ENCODE measurements at regions not wholly inside any gene's neighbourhood (a gene's known extent, or its start where the extent isn't known, plus 50 kb on each side); places are given as distances from the start of the nearest gene placed in this dataset.
"Not testable (repeated sequence)": the region's sequence is repeated elsewhere in the genome, so short reads cannot be mapped to it uniquely, and the experiment has no call there.

GRCh38 chr6:118718297-118718696, 66.9 kb upstream of the CEP85L start:
- no peak overlapping the region for H2BK120ac ChIP-seq (ENCODE audit: low read depth, low read length)
- H4K8ac ChIP-seq (ENCODE audit: low read depth, low read length): no peak overlapping the region
- H3K18ac ChIP-seq (ENCODE audit: low read length): no peak overlapping the region
- H3K36me3 ChIP-seq (ENCODE audit: control insufficient read depth, insufficient read depth, low read length): no peaks in the 10 kb centered on the region
- no peak overlapping the region for H3K4ac ChIP-seq (ENCODE audit: low read depth, low read length)
- no peak overlapping the region for H2AK5ac ChIP-seq (ENCODE audit: low read length)
- no peak overlapping the region for H3K27ac ChIP-seq (ENCODE audit: low read depth, low read length)
- H3K4me3 ChIP-seq (ENCODE audit: low read length): no peak overlapping the region
- DNase-seq: no peak
- H2BK15ac ChIP-seq (replicated peaks; ENCODE audit: low read depth): no peak overlapping the region
- H3K23ac ChIP-seq (ENCODE audit: low read length): no peak overlapping the region
- H3K27me3 ChIP-seq (ENCODE audit: insufficient read depth, low read length, poor library complexity): no peaks in the 10 kb centered on the region
- H3K4me1 ChIP-seq (ENCODE audit: control insufficient read depth, low read depth, low read length): no peaks in the 10 kb centered on the region
- H3K79me1 ChIP-seq (ENCODE audit: low read length): no peaks in the 10 kb centered on the region
- no peak overlapping the region for H4K5ac ChIP-seq (ENCODE audit: low read length)
- no peak overlapping the region for H3K56ac ChIP-seq (ENCODE audit: low read length)
- no peak overlapping the region for H3K4me2 ChIP-seq (ENCODE audit: low read length)
- H2BK5ac ChIP-seq (ENCODE audit: low read length): no peak overlapping the region
- no CpG with 5 or more reads among the region's 4 CpGs for WGBS (ENCODE audit: extremely low coverage, insufficient coverage, low lambda C conversion rate)
- H3K79me2 ChIP-seq (ENCODE audit: control insufficient read depth, insufficient read depth, low read length): no peaks in the 10 kb centered on the region
- no peak overlapping the region for H3K9ac ChIP-seq (ENCODE audit: low read length)

- Histone ChIP-seq H3K18ac (ENCODE audit: low read length) (no peak overlapping the region), H3K27ac (ENCODE audit: low read depth, low read length) (no peak overlapping the region), H3K4me2 (ENCODE audit: low read length) (no peak overlapping the region), H3K4me3 (ENCODE audit: low read length) (no peak overlapping the region), H3K4me1 (ENCODE audit: control insufficient read depth, low read depth, low read length) (no peaks in the 10 kb centered on the region), H3K79me2 (ENCODE audit: control insufficient read depth, insufficient read depth, low read length) (no peaks in the 10 kb centered on the region), H4K8ac (ENCODE audit: low read depth, low read length) (no peak overlapping the region), H3K36me3 (ENCODE audit: control insufficient read depth, insufficient read depth, low read length) (no peaks in the 10 kb centered on the region), H3K9ac (ENCODE audit: low read length) (no peak overlapping the region), H3K79me1 (ENCODE audit: low read length) (no peaks in the 10 kb centered on the region), H2AK5ac (ENCODE audit: low read length) (no peak overlapping the region), H4K5ac (ENCODE audit: low read length) (no peak overlapping the region), H3K56ac (ENCODE audit: low read length) (no peak overlapping the region), H2BK120ac (ENCODE audit: low read depth, low read length) (no peak overlapping the region), H3K23ac (ENCODE audit: low read length) (no peak overlapping the region), H2BK15ac (replicated peaks; ENCODE audit: low read depth) (no peak overlapping the region), H3K27me3 (ENCODE audit: insufficient read depth, low read length, poor library complexity) (no peaks in the 10 kb centered on the region), H3K4ac (ENCODE audit: low read depth, low read length) (no peak overlapping the region), H2BK5ac (ENCODE audit: low read length) (no peak overlapping the region)
- no peak for DNase-seq
- WGBS (ENCODE audit: extremely low coverage, insufficient coverage, low lambda C conversion rate): no CpG with 5 or more reads among the region's 13 CpGs
These were observed 65.7 kb upstream of the CEP85L start for GRCh38 chr6:118717106-118717505.

- not testable (repeated sequence) for H4K8ac ChIP-seq (ENCODE audit: low read depth, low read length); H3K9ac ChIP-seq (ENCODE audit: low read length); H3K36me3 ChIP-seq (ENCODE audit: control insufficient read depth, insufficient read depth, low read length); H4K5ac ChIP-seq (ENCODE audit: low read length); H3K23ac ChIP-seq (ENCODE audit: low read length); H3K79me2 ChIP-seq (ENCODE audit: control insufficient read depth, insufficient read depth, low read length); H3K18ac ChIP-seq (ENCODE audit: low read length); H3K4me2 ChIP-seq (ENCODE audit: low read length); H3K4me1 ChIP-seq (ENCODE audit: control insufficient read depth, low read depth, low read length); H2BK5ac ChIP-seq (ENCODE audit: low read length); H3K27ac ChIP-seq (ENCODE audit: low read depth, low read length); H2BK15ac ChIP-seq (replicated peaks; ENCODE audit: low read depth); H3K27me3 ChIP-seq (ENCODE audit: insufficient read depth, low read length, poor library complexity); H3K4ac ChIP-seq (ENCODE audit: low read depth, low read length); H3K56ac ChIP-seq (ENCODE audit: low read length); DNase-seq; H2AK5ac ChIP-seq (ENCODE audit: low read length); H3K4me3 ChIP-seq (ENCODE audit: low read length); H2BK120ac ChIP-seq (ENCODE audit: low read depth, low read length); H3K79me1 ChIP-seq (ENCODE audit: low read length)
- WGBS (ENCODE audit: extremely low coverage, insufficient coverage, low lambda C conversion rate): no CpG with 5 or more reads among the region's 5 CpGs
These were observed 64.5 kb upstream of the CEP85L start for GRCh38 chr6:118715907-118716306.

GRCh38 chr6:118715376-118715775, 64.0 kb upstream of the CEP85L start:
- H3K4me2 ChIP-seq (ENCODE audit: low read length): no peak overlapping the region
- no peaks in the 10 kb centered on the region for H3K36me3 ChIP-seq (ENCODE audit: control insufficient read depth, insufficient read depth, low read length)
- no peak overlapping the region for H3K56ac ChIP-seq (ENCODE audit: low read length)
- no peak overlapping the region for H3K18ac ChIP-seq (ENCODE audit: low read length)
- no peaks in the 10 kb centered on the region for H3K4me1 ChIP-seq (ENCODE audit: control insufficient read depth, low read depth, low read length)
- H3K9ac ChIP-seq (ENCODE audit: low read length): no peak overlapping the region
- no peaks in the 10 kb centered on the region for H3K79me2 ChIP-seq (ENCODE audit: control insufficient read depth, insufficient read depth, low read length)
- no CpG with 5 or more reads among the region's 2 CpGs for WGBS (ENCODE audit: extremely low coverage, insufficient coverage, low lambda C conversion rate)
- no peak overlapping the region for H4K8ac ChIP-seq (ENCODE audit: low read depth, low read length)
- H4K5ac ChIP-seq (ENCODE audit: low read length): no peak overlapping the region
- no peak overlapping the region for H3K27ac ChIP-seq (ENCODE audit: low read depth, low read length)
- H2BK120ac ChIP-seq (ENCODE audit: low read depth, low read length): no peak overlapping the region
- H3K27me3 ChIP-seq (ENCODE audit: insufficient read depth, low read length, poor library complexity): no peaks in the 10 kb centered on the region
- no peak overlapping the region for H3K4ac ChIP-seq (ENCODE audit: low read depth, low read length)
- H3K23ac ChIP-seq (ENCODE audit: low read length): no peak overlapping the region
- no peak overlapping the region for H2BK5ac ChIP-seq (ENCODE audit: low read length)
- no peak overlapping the region for H2AK5ac ChIP-seq (ENCODE audit: low read length)
- no peaks in the 10 kb centered on the region for H3K79me1 ChIP-seq (ENCODE audit: low read length)
- no peak overlapping the region for H2BK15ac ChIP-seq (replicated peaks; ENCODE audit: low read depth)
- no peak for DNase-seq
- H3K4me3 ChIP-seq (ENCODE audit: low read length): no peak overlapping the region

GRCh38 chr6:118714756-118715155, 63.4 kb upstream of the CEP85L start:
- Histone ChIP-seq H3K27me3 (ENCODE audit: insufficient read depth, low read length, poor library complexity) (no peaks in the 10 kb centered on the region), H3K79me2 (ENCODE audit: control insufficient read depth, insufficient read depth, low read length) (no peaks in the 10 kb centered on the region), H3K23ac (ENCODE audit: low read length) (no peak overlapping the region), H3K56ac (ENCODE audit: low read length) (no peak overlapping the region), H3K79me1 (ENCODE audit: low read length) (no peaks in the 10 kb centered on the region), H3K4me2 (ENCODE audit: low read length) (no peak overlapping the region), H3K4ac (ENCODE audit: low read depth, low read length) (no peak overlapping the region), H3K4me1 (ENCODE audit: control insufficient read depth, low read depth, low read length) (peaks cover 2% of the 10 kb centered on the region), H2BK15ac (replicated peaks; ENCODE audit: low read depth) (no peak overlapping the region), H4K5ac (ENCODE audit: low read length) (no peak overlapping the region), H4K8ac (ENCODE audit: low read depth, low read length) (no peak overlapping the region), H2BK120ac (ENCODE audit: low read depth, low read length) (no peak overlapping the region), H3K18ac (ENCODE audit: low read length) (no peak overlapping the region), H3K4me3 (ENCODE audit: low read length) (no peak overlapping the region), H3K36me3 (ENCODE audit: control insufficient read depth, insufficient read depth, low read length) (no peaks in the 10 kb centered on the region), H3K9ac (ENCODE audit: low read length) (no peak overlapping the region), H2AK5ac (ENCODE audit: low read length) (no peak overlapping the region), H3K27ac (ENCODE audit: low read depth, low read length) (no peak overlapping the region), H2BK5ac (ENCODE audit: low read length) (no peak overlapping the region)
- no CpG with 5 or more reads among the region's 3 CpGs for WGBS (ENCODE audit: extremely low coverage, insufficient coverage, low lambda C conversion rate)
- no peak for DNase-seq

DNA sequence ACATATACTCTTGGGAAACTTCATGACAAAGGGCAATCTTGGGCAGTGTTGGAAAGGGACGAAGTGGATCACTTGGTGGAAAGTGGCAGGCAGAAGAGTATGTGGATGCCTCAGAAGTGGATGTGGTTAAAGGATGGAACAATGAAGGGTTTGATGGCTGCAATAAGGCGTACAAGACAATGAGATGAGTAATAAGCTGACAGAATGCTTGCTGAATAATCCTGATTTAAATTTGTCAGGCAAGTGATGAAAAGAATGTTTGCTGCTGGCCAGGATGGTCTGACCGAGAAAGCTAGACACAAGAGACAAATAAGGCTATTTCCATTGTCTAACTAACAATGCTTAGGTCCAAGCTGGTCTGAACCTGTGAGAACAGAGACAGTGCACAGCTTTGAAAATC, 61.6 kb upstream of the CEP85L start:
- peak overlapping the region; percentile 80 for H2AK5ac ChIP-seq (ENCODE audit: low read length)
- no peak overlapping the region for H3K23ac ChIP-seq (ENCODE audit: low read length)
- DNase-seq: no peak
- no peak overlapping the region for H4K5ac ChIP-seq (ENCODE audit: low read length)
- H3K79me1 ChIP-seq (ENCODE audit: low read length): no peaks in the 10 kb centered on the region
- H3K56ac ChIP-seq (ENCODE audit: low read length): peak overlapping the region; percentile 9
- WGBS (ENCODE audit: extremely low coverage, insufficient coverage, low lambda C conversion rate): no CpG with 5 or more reads among the region's 3 CpGs
- no peak overlapping the region for H2BK15ac ChIP-seq (replicated peaks; ENCODE audit: low read depth)
- no peak overlapping the region for H2BK120ac ChIP-seq (ENCODE audit: low read depth, low read length)
- peaks cover 5% of the 10 kb centered on the region for H3K4me1 ChIP-seq (ENCODE audit: control insufficient read depth, low read depth, low read length)
- no peak overlapping the region for H3K9ac ChIP-seq (ENCODE audit: low read length)
- no peak overlapping the region for H3K4me2 ChIP-seq (ENCODE audit: low read length)
- no peak overlapping the region for H2BK5ac ChIP-seq (ENCODE audit: low read length)
- H4K8ac ChIP-seq (ENCODE audit: low read depth, low read length): no peak overlapping the region
- H3K4ac ChIP-seq (ENCODE audit: low read depth, low read length): no peak overlapping the region
- H3K27me3 ChIP-seq (ENCODE audit: insufficient read depth, low read length, poor library complexity): no peaks in the 10 kb centered on the region
- no peaks in the 10 kb centered on the region for H3K36me3 ChIP-seq (ENCODE audit: control insufficient read depth, insufficient read depth, low read length)
- no peak overlapping the region for H3K4me3 ChIP-seq (ENCODE audit: low read length)
- no peak overlapping the region for H3K27ac ChIP-seq (ENCODE audit: low read depth, low read length)
- H3K79me2 ChIP-seq (ENCODE audit: control insufficient read depth, insufficient read depth, low read length): no peaks in the 10 kb centered on the region
- no peak overlapping the region for H3K18ac ChIP-seq (ENCODE audit: low read length)

All from mesendoderm (in vitro differentiated cells).